ENCODE measurements at regions not wholly inside any gene's neighbourhood (a gene's known extent, or its start where the extent isn't known, plus 50 kb on each side); places are given as distances from the start of the nearest gene placed in this dataset.

DNA sequence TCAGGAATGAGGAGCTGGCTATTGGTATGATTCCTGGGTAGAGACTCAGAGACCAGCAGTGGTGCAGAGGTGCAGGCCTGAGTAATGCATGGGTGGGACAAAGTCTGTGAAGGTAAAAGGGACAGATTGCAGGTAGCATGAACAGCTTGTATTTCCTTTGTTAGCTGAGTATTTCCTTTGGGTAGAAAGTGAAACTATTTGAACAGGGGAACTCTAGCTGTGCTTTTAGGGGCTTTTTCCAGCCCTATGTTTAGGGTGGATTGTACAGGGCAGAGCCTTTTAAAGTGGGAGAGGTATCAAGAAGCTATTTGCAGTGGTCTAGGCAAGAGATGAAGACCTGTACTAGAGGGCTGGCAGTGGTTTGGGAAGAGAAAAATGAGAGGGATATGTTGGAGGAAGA, 739.9 kb downstream of the REEP3 start:
- no peak overlapping the region for H2BK120ac ChIP-seq (ENCODE audit: low read depth, low read length)
- no peak overlapping the region for H2AFZ ChIP-seq (ENCODE audit: low read length)
- no peaks in the 10 kb centered on the region for H3K4me1 ChIP-seq (ENCODE audit: control insufficient read depth in 2 of 2, insufficient read depth in 1 of 2, low read depth in 1 of 2, low read length in 2 of 2)
- no peaks in the 10 kb centered on the region for H3K36me3 ChIP-seq (replicated peaks in 1 of 2; ENCODE audit: control insufficient read depth in 2 of 2, insufficient read depth in 2 of 2, low read length in 2 of 2)
- H3K4me2 ChIP-seq (ENCODE audit: insufficient read depth, low read length, poor library complexity, severe bottlenecking), result no peak overlapping the region
- H3K4me3 ChIP-seq (ENCODE audit: low read length in 2 of 2), result no peak overlapping the region
- H4K91ac ChIP-seq (ENCODE audit: low read depth, low read length, poor library complexity), result no peak overlapping the region
- H3K9me3 ChIP-seq (replicated peaks in 1 of 2; ENCODE audit: control insufficient read depth in 2 of 2, insufficient read depth in 1 of 2, low read depth in 1 of 2, low read length in 2 of 2), result no peaks in the 10 kb centered on the region
- H3K18ac ChIP-seq (ENCODE audit: low read length), result no peak overlapping the region
- no peaks in the 10 kb centered on the region for H3K79me1 ChIP-seq (ENCODE audit: low read depth, low read length)
- H3K4ac ChIP-seq (ENCODE audit: low read length), result no peak overlapping the region
- H3K27ac ChIP-seq (replicated peaks; ENCODE audit: low read length), result no peak overlapping the region
- H3K23ac ChIP-seq (ENCODE audit: low read depth, low read length, poor library complexity), result no peak overlapping the region
- no peaks in the 10 kb centered on the region for H3K27me3 ChIP-seq (ENCODE audit: control insufficient read depth in 3 of 3, insufficient read depth in 3 of 3, low read depth in 1 of 3, low read length in 3 of 3)
- H2BK15ac ChIP-seq (ENCODE audit: low read length), result no peak overlapping the region
- no peak overlapping the region for H3K14ac ChIP-seq (ENCODE audit: low read length)
- no peak for DNase-seq (ENCODE audit: low spot score)
- no peak overlapping the region for H2AK5ac ChIP-seq (ENCODE audit: low read depth, low read length)
- H2BK5ac ChIP-seq (ENCODE audit: low read length), result no peak overlapping the region
- H3K9ac ChIP-seq (ENCODE audit: low read depth, low read length, poor library complexity), result no peak overlapping the region
- H2BK12ac ChIP-seq (ENCODE audit: low read length), result no peak overlapping the region
- no peak overlapping the region for H4K8ac ChIP-seq (ENCODE audit: low read depth, low read length)

DNA sequence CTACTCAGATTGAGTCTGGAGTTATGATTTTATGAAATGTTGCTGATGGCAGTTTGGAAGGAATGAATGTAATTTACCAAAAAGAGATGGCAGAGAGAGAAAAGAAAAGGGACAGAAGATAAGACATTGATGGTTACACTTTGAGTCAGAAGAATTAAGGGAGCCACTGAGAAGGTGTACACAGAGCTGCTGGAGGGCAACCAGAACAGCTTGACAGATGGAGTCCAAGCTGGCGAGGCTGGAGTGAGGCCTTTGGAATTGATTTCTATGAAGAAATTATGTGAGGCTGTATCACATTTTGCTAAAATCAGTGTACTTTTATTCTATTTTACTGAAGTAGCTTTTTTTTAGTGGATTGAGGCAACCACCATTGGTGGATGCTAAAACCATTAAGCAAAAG, 740.5 kb downstream of the REEP3 start:
- Histone ChIP-seq H4K91ac (ENCODE audit: low read depth, low read length, poor library complexity) (no peak overlapping the region), H3K27ac (replicated peaks; ENCODE audit: low read length) (no peak overlapping the region), H3K4me1 (ENCODE audit: control insufficient read depth in 2 of 2, insufficient read depth in 1 of 2, low read depth in 1 of 2, low read length in 2 of 2) (no peaks in the 10 kb centered on the region), H2BK120ac (ENCODE audit: low read depth, low read length) (no peak overlapping the region), H2AK5ac (ENCODE audit: low read depth, low read length) (no peak overlapping the region), H4K8ac (ENCODE audit: low read depth, low read length) (no peak overlapping the region), H2BK15ac (ENCODE audit: low read length) (no peak overlapping the region), H3K14ac (ENCODE audit: low read length) (no peak overlapping the region), H3K18ac (ENCODE audit: low read length) (no peak overlapping the region), H3K36me3 (replicated peaks in 1 of 2; ENCODE audit: control insufficient read depth in 2 of 2, insufficient read depth in 2 of 2, low read length in 2 of 2) (no peaks in the 10 kb centered on the region), H3K9ac (ENCODE audit: low read depth, low read length, poor library complexity) (no peak overlapping the region), H2AFZ (ENCODE audit: low read length) (no peak overlapping the region), H2BK12ac (ENCODE audit: low read length) (no peak overlapping the region), H3K9me3 (replicated peaks in 1 of 2; ENCODE audit: control insufficient read depth in 2 of 2, insufficient read depth in 1 of 2, low read depth in 1 of 2, low read length in 2 of 2) (no peaks in the 10 kb centered on the region), H3K23ac (ENCODE audit: low read depth, low read length, poor library complexity) (no peak overlapping the region), H3K27me3 (ENCODE audit: control insufficient read depth in 3 of 3, insufficient read depth in 3 of 3, low read depth in 1 of 3, low read length in 3 of 3) (no peaks in the 10 kb centered on the region), H2BK5ac (ENCODE audit: low read length) (no peak overlapping the region), H3K4ac (ENCODE audit: low read length) (no peak overlapping the region), H3K79me1 (ENCODE audit: low read depth, low read length) (no peaks in the 10 kb centered on the region), H3K4me2 (ENCODE audit: insufficient read depth, low read length, poor library complexity, severe bottlenecking) (no peak overlapping the region), H3K4me3 (ENCODE audit: low read length in 2 of 2) (no peak overlapping the region)
- DNase-seq (ENCODE audit: low spot score), result no peak
- no CpG with 5 or more reads among the region's 1 CpG for WGBS, 2 donors (ENCODE audit: extremely low coverage in 2 of 2, insufficient read length in 2 of 2, insufficient replicate concordance in 1 of 2)

DNA sequence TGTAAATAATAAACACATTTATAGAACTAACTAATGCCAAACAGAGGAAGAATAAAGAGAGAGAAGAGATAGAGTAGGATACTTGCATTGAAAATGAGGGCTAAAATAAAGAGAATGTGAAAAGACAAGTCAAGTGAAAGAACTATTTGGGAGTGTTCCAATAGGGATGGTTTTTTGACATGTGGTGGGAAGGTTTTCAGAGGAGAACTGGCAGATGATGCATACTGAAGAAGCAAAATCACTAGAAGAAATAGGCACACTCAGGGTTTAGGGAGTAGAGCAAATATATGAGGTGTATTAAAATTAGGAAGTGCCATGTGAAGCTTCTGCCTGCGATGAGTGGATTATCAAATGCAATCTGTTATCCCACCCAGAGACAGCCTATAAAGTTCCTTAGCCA, 744.8 kb downstream of the REEP3 start:
- H2AFZ ChIP-seq (ENCODE audit: low read length), result no peak overlapping the region
- no peaks in the 10 kb centered on the region for H3K36me3 ChIP-seq (replicated peaks in 1 of 2; ENCODE audit: control insufficient read depth in 2 of 2, insufficient read depth in 2 of 2, low read length in 2 of 2)
- no peak overlapping the region for H3K4ac ChIP-seq (ENCODE audit: low read length)
- H3K9me3 ChIP-seq (replicated peaks in 1 of 2; ENCODE audit: control insufficient read depth in 2 of 2, insufficient read depth in 1 of 2, low read depth in 1 of 2, low read length in 2 of 2), result no peaks in the 10 kb centered on the region
- WGBS, 2 donors (ENCODE audit: extremely low coverage in 2 of 2, insufficient read length in 2 of 2, insufficient replicate concordance in 1 of 2), result no CpG with 5 or more reads among the region's 1 CpG
- no peak overlapping the region for H2BK5ac ChIP-seq (ENCODE audit: low read length)
- H2BK15ac ChIP-seq (ENCODE audit: low read length), result no peak overlapping the region
- H3K27me3 ChIP-seq (ENCODE audit: control insufficient read depth in 3 of 3, insufficient read depth in 3 of 3, low read depth in 1 of 3, low read length in 3 of 3), result no peaks in the 10 kb centered on the region
- no peak overlapping the region for H3K14ac ChIP-seq (ENCODE audit: low read length)
- no peak overlapping the region for H2AK5ac ChIP-seq (ENCODE audit: low read depth, low read length)
- H2BK12ac ChIP-seq (ENCODE audit: low read length), result no peak overlapping the region
- DNase-seq (ENCODE audit: low spot score), result no peak
- H3K18ac ChIP-seq (ENCODE audit: low read length), result no peak overlapping the region
- H3K9ac ChIP-seq (ENCODE audit: low read depth, low read length, poor library complexity), result no peak overlapping the region
- H3K79me1 ChIP-seq (ENCODE audit: low read depth, low read length), result no peaks in the 10 kb centered on the region
- H3K4me1 ChIP-seq (ENCODE audit: control insufficient read depth in 2 of 2, insufficient read depth in 1 of 2, low read depth in 1 of 2, low read length in 2 of 2), result no peaks in the 10 kb centered on the region
- H3K23ac ChIP-seq (ENCODE audit: low read depth, low read length, poor library complexity), result no peak overlapping the region
- no peak overlapping the region for H3K4me2 ChIP-seq (ENCODE audit: insufficient read depth, low read length, poor library complexity, severe bottlenecking)
- H2BK120ac ChIP-seq (ENCODE audit: low read depth, low read length), result no peak overlapping the region
- H4K91ac ChIP-seq (ENCODE audit: low read depth, low read length, poor library complexity), result no peak overlapping the region
- no peak overlapping the region for H4K8ac ChIP-seq (ENCODE audit: low read depth, low read length)
- H3K4me3 ChIP-seq (ENCODE audit: low read length in 2 of 2), result no peak overlapping the region
- no peak overlapping the region for H3K27ac ChIP-seq (replicated peaks; ENCODE audit: low read length)

DNA sequence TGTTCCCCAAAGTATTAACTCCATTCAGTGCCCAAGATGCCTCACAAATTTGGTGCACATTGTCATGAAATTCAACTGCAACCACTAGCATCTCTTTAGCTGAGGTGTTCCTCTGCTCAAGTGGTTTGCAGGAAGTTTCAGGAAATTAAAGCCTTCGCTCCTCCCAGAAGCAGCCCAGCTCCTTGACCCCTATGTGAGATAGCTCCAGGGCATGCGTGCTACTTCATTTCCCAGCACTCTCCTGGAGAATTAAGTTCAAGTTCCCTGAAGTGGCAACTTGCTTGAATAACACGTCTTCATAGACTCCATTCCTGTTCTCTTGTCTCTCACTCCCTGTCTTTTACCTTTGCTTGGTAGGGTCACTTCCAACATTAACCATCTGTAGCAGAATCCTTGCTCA, 750.3 kb downstream of the REEP3 start:
- no peak overlapping the region for H2BK12ac ChIP-seq (ENCODE audit: low read length)
- H3K23ac ChIP-seq (ENCODE audit: low read depth, low read length, poor library complexity), result no peak overlapping the region
- no peaks in the 10 kb centered on the region for H3K79me1 ChIP-seq (ENCODE audit: low read depth, low read length)
- H3K4me2 ChIP-seq (ENCODE audit: insufficient read depth, low read length, poor library complexity, severe bottlenecking), result no peak overlapping the region
- no peak overlapping the region for H2BK15ac ChIP-seq (ENCODE audit: low read length)
- H2BK120ac ChIP-seq (ENCODE audit: low read depth, low read length), result no peak overlapping the region
- H3K14ac ChIP-seq (ENCODE audit: low read length), result no peak overlapping the region
- H4K8ac ChIP-seq (ENCODE audit: low read depth, low read length), result no peak overlapping the region
- no peak overlapping the region for H2AFZ ChIP-seq (ENCODE audit: low read length)
- H3K36me3 ChIP-seq (replicated peaks in 1 of 2; ENCODE audit: control insufficient read depth in 2 of 2, insufficient read depth in 2 of 2, low read length in 2 of 2), result no peaks in the 10 kb centered on the region
- no peak for DNase-seq (ENCODE audit: low spot score)
- H3K27ac ChIP-seq (replicated peaks; ENCODE audit: low read length), result no peak overlapping the region
- no peaks in the 10 kb centered on the region for H3K9me3 ChIP-seq (replicated peaks in 1 of 2; ENCODE audit: control insufficient read depth in 2 of 2, insufficient read depth in 1 of 2, low read depth in 1 of 2, low read length in 2 of 2)
- no CpG with 5 or more reads among the region's 3 CpGs for WGBS, 2 donors (ENCODE audit: extremely low coverage in 2 of 2, insufficient read length in 2 of 2, insufficient replicate concordance in 1 of 2)
- H2BK5ac ChIP-seq (ENCODE audit: low read length), result no peak overlapping the region
- H3K27me3 ChIP-seq (ENCODE audit: control insufficient read depth in 3 of 3, insufficient read depth in 3 of 3, low read depth in 1 of 3, low read length in 3 of 3), result no peaks in the 10 kb centered on the region
- no peak overlapping the region for H3K4me3 ChIP-seq (ENCODE audit: low read length in 2 of 2)
- H4K91ac ChIP-seq (ENCODE audit: low read depth, low read length, poor library complexity), result no peak overlapping the region
- H3K4me1 ChIP-seq (ENCODE audit: control insufficient read depth in 2 of 2, insufficient read depth in 1 of 2, low read depth in 1 of 2, low read length in 2 of 2), result no peaks in the 10 kb centered on the region
- H2AK5ac ChIP-seq (ENCODE audit: low read depth, low read length), result no peak overlapping the region
- H3K18ac ChIP-seq (ENCODE audit: low read length), result no peak overlapping the region
- no peak overlapping the region for H3K9ac ChIP-seq (ENCODE audit: low read depth, low read length, poor library complexity)
- H3K4ac ChIP-seq (ENCODE audit: low read length), result no peak overlapping the region

All from neuronal stem cell (in vitro differentiated cells).